DMS 273 (cell line): ENCODE measurements at regions not wholly inside any gene's neighbourhood (a gene's known extent, or its start where the extent isn't known, plus 50 kb on each side); places are given as distances from the start of the nearest gene placed in this dataset.
"Not testable (repeated sequence)": the region's sequence is repeated elsewhere in the genome, so short reads cannot be mapped to it uniquely, and the experiment has no call there.

Experiments
- DNase-seq: peaks from one replicate; lab custom pipeline; 2025; ENCODE audit not compliant: unreplicated experiment; lab: John Stamatoyannopoulos, UW

GRCh38 chr7:19378345-19378714 is 233.1 kb upstream of the FERD3L start:
- peak; percentile 90 for DNase-seq

GRCh38 chr7:19377611-19378344 is 232.6 kb upstream of the FERD3L start:
- DNase-seq, result peak; percentile 66

DNA sequence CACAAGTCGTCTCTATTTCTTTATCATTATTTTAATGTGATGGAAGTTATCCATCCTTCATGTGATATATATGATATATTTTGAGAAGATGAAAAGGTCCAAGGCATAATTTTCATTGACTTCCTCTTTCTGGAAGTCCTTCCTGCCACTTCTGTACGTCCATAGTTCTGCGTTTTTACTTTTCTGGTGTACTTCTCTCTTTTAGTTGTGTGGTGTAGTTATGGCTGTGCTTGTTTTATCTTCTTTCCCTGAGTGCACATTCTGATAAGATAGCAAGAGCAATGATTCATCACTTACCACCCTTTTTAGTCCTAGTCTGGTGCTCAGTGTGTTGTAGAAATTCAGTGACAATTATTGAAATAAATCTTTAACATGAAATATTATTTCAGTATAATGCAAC is 231.3 kb upstream of the FERD3L start:
- no peak for DNase-seq

- no peak for DNase-seq
These were observed 230.8 kb upstream of the FERD3L start for GRCh38 chr7:19375976-19376375.

GRCh38 chr7:19373334-19373733 is 228.1 kb upstream of the FERD3L start:
- no peak for DNase-seq

DNA sequence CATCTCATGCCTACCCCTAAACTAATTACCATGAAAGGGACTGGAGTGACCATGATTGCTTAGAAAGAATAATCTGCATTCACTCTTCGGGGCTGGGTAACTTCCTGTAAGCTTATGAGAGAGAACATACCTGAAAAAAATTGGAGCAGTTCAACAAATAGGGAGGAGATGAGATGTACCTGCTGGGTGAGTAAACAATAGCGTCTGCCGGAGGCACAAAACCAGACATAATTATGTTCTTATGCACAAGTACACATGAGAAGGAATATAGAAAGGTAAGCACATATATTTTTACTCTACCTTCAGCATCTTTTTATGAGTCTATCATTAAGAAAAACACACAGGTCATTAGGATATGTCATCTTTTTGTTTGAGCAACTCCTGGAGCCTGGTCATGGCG is 224.6 kb upstream of the FERD3L start:
- no peak for DNase-seq

DNA sequence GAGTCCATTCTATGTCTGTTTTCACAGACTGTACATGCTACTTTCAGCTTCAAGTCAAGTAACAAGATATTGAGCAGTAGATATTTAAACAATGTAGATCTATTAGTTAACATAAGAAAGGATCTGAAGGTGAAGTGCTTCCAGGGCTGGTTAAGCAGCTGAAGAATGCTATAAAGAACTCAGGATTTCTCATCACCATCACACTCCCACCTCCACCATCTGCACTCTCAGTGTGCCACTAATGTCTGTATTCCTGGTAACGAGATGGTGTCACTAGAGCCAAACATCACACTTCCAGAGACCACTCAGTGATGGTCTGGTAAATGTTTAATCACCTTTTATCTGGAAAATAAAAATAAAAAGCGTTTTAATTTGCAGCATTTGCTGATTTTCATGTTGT is 224.0 kb upstream of the FERD3L start:
- no peak for DNase-seq

GRCh38 chr7:19368491-19368925 is 223.3 kb upstream of the FERD3L start:
- DNase-seq, result no peak

- DNase-seq, result no peak
These were observed 219.7 kb upstream of the FERD3L start for GRCh38 chr7:19364950-19365349.

DNA sequence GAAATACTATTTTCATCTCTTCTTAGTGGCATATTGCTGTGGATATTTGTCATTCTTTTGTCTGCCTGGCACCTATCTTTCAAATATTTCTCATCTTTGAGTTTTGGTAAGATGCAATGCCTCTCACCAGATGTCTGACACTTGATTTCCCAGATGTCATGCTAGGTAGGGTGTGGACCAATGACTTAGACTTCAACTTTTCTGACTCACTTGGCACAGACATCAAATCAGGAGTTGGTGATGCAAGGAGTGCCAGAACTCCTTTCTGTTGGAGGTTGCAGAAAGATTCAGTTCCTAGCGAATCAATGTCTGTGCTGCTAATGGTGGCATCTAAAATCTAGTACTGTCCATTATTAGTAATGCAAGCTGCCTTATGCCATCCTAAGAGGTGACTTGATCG is 216.9 kb upstream of the FERD3L start:
- DNase-seq, result peak; percentile 13

DNA sequence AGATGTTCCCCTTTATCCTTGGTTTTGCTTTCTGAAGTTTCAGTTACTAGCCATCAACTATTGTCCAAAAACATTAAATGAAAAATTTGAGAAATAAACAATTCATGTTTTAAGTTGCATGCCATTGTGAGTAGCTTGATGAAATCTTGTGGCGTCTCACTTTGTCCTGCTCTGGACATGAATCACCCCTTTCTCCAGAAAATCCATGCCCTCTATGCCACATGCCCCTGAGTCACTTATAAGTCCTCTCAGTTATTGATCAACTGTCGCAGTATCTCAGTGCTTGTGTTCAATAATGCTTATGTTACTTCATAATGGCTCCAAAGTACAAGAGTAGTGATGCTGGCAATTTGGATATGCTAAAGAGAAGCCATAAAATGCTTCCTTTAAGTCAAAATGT is 208.0 kb upstream of the FERD3L start:
- DNase-seq, result no peak

DNA sequence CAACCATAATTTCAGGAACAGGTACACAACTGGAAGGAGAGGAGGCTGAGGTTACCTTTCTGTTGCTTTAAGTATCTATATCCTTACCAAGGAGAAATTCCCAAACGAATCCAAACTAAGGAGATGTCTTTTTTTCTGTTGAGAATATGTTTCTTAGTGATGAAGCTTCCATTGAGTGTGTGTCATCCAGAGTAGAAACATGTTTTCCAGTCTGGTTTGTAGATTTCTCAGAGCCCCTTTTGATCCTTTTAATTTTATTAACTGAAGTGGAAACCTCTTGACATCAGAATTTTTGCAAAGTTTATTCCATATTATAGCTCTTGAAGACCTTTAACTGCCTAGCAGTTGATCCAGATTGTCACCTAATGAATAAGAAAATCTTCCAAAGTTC is 207.1 kb upstream of the FERD3L start:
- no peak for DNase-seq

DNA sequence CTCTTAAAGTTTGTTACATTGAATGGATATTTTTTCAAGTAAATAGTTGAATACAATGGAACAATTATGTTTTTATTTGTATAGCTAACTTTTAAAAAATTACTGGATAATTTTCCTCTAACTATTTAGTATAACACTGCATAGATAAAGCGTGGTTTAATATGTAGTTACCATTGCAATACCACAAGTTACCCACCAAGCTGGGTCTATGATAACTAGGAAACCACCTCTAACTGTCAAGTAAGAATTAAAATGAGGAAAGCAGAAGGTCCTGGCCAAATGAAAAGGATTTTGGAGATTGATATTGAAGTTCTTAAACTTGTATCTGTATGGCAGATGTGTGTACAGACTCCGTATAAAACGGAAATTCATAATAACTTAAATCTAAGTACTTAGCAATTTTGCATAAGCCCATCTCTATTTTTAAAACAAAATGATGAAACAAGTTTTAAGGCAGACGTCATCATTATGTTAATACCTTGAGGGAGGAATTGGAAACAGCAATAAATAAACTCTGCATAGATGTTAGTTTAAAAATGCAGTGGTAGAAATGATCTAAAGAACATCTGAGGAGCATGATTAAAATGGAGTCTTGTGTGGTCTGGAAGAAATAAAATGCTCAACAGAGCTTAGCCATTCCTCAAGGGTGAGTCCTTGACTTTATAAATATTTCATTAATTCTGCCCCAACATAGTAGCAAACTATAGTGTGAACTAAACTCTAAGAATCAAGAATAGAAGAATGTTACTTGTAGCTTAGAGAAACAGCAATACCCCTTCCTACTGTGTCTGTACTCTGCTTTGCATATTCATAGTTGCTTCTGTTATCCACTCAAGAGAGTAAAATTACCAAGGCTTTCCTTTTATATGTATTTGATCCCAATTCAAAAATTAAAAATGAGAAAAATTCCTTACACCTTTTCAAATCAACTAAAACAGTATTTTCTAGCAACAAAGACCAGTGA is 206.4 kb upstream of the FERD3L start:
- DNase-seq, result no peak

DNA sequence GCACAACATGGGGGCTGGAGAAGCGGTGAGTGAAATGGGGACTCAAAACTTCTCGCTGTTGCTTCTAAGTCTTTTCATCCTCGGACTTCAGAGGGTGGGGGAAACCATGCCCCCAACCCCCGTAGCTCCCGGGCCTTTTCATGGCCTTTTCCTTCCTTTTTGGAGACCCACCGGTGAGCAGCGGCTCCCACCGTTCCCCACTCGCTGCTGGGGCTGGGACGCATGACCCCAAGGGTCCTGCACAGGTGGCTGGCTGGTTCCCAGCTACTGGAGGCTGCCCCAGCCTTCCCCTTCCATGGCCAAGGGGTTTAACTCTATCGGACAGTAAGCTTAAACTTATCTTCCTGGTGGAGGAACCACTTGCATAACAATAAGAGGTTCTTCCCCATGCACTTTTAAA is 194.3 kb upstream of the FERD3L start:
- DNase-seq, result no peak

DNA sequence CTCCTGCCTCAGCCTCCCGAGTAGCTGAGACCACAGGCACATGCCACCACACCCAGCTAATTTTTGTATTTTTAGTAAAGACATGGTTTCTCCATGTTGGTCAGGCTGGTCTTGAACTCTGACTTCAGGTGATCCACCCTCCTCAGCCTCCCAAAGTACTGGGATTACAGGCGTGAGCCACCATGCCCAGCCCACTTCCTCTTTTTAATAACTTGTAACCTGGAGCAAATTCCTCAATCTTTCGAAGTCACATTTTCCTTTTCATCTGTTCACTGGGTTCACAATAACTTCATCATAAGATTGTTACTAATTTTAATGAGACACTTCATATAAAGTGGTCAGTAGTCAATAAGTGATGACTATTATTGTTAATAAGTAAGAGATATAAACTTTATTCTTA is 193.3 kb upstream of the FERD3L start:
- not testable (repeated sequence) for DNase-seq

DNA sequence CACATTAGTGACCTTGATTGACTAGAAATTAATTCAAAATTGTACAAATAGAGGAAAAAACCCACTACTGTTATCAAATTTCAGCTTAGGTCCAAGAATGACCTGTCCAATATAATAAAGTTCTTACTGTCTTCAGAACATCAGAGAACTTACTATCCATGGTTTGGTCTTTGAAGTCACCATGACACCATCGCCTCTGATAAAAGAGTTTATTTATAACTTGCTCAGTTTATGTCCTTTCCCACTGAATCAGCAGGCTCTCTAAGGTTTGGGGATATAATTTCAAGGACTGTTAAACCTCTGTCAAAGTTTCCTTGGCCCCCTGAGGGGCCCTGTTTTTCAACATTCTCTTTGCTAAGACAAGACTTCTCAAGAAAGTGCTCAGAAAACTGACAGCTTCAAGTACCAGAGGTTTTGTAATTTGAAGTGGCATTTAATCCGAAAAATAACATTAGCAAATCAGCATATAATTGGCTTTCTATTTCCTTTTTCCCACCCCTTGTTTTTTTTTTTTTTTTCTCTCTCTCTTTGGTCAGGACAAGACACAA is 191.7 kb upstream of the FERD3L start:
- no peak for DNase-seq

GRCh38 chr7:19333706-19334105 is 188.5 kb upstream of the FERD3L start:
- no peak for DNase-seq

GRCh38 chr7:19327018-19327417 is 181.8 kb upstream of the FERD3L start:
- DNase-seq, result peak; percentile 23

GRCh38 chr7:19322002-19322401 is 176.8 kb upstream of the FERD3L start:
- no peak for DNase-seq

GRCh38 chr7:19318287-19318686 is 173.1 kb upstream of the FERD3L start:
- DNase-seq, result no peak

GRCh38 chr7:19317461-19317860 is 172.2 kb upstream of the FERD3L start:
- DNase-seq, result no peak

DNA sequence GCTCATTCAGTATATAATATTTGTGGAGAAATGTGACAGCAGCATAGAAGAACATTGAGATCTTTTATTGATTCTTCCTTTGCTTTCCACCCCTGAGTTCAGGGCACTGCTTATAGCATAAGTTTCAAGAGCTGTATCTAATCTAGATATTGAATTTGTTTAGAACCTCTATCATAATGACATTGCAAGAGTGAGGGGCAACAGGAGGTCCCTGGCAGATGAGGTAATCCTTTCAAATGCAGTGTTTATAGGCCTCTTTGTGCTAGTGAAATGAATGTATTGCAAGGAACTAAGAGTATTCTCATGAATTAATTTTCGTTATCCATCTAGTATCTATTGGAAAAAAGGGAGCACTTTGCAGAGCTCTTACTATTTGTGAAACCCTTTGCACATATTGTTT is 167.2 kb upstream of the FERD3L start:
- no peak for DNase-seq
